ENCODE measurements at regions not wholly inside any gene's neighbourhood (a gene's known extent, or its start where the extent isn't known, plus 50 kb on each side); places are given as distances from the start of the nearest gene placed in this dataset.
"Not testable (repeated sequence)": the region's sequence is repeated elsewhere in the genome, so short reads cannot be mapped to it uniquely, and the experiment has no call there.

- Histone ChIP-seq H3K4me1 (ENCODE audit: insufficient read depth, low read length) (no peaks in the 10 kb centered on the region), H3K27ac (ENCODE audit: low read depth, low read length) (no peak overlapping the region), H3K4me3 (ENCODE audit: insufficient read depth, low read length) (no peak overlapping the region), H4K20me1 (ENCODE audit: insufficient read depth, low read length) (no peaks in the 10 kb centered on the region), H3K27me3 (ENCODE audit: insufficient read depth, low read length) (no peaks in the 10 kb centered on the region), H3K4me2 (ENCODE audit: insufficient read depth, low read length) (no peak overlapping the region), H3K9me3 (ENCODE audit: low read depth, low read length) (no peaks in the 10 kb centered on the region), H3K36me3 (ENCODE audit: insufficient read depth, low read length) (no peaks in the 10 kb centered on the region), H2AFZ (ENCODE audit: low read length) (no peak overlapping the region), H3K79me2 (ENCODE audit: insufficient read depth, low read length) (no peaks in the 10 kb centered on the region)
- no peak for DNase-seq (ENCODE audit: insufficient read length, low spot score, missing footprints)
- TF ChIP-seq CTCF (IDR thresholded peaks at IDR 0.05; ENCODE audit: extremely low read depth, low read depth, low read length), result no peak
Measured at GRCh38 chr13:34733721-34734120, 208.3 kb upstream of the NBEA start.

GRCh38 chr13:34734932-34735331 lies 207.1 kb upstream of the NBEA start:
- Histone ChIP-seq H3K9me3 (ENCODE audit: low read depth, low read length) (no peaks in the 10 kb centered on the region), H3K4me2 (ENCODE audit: insufficient read depth, low read length) (no peak overlapping the region), H3K4me1 (ENCODE audit: insufficient read depth, low read length) (no peaks in the 10 kb centered on the region), H3K4me3 (ENCODE audit: insufficient read depth, low read length) (no peak overlapping the region), H4K20me1 (ENCODE audit: insufficient read depth, low read length) (no peaks in the 10 kb centered on the region), H3K79me2 (ENCODE audit: insufficient read depth, low read length) (no peaks in the 10 kb centered on the region), H3K27ac (ENCODE audit: low read depth, low read length) (no peak overlapping the region), H3K27me3 (ENCODE audit: insufficient read depth, low read length) (no peaks in the 10 kb centered on the region), H3K36me3 (ENCODE audit: insufficient read depth, low read length) (no peaks in the 10 kb centered on the region), H2AFZ (ENCODE audit: low read length) (no peak overlapping the region)
- DNase-seq (ENCODE audit: insufficient read length, low spot score, missing footprints), result no peak
- no peak for TF ChIP-seq CTCF (IDR thresholded peaks at IDR 0.05; ENCODE audit: extremely low read depth, low read depth, low read length)

- no peak for TF ChIP-seq CTCF (IDR thresholded peaks at IDR 0.05; ENCODE audit: extremely low read depth, low read depth, low read length)
- Histone ChIP-seq H3K4me3 (ENCODE audit: insufficient read depth, low read length) (no peak overlapping the region), H2AFZ (ENCODE audit: low read length) (no peak overlapping the region), H3K79me2 (ENCODE audit: insufficient read depth, low read length) (no peaks in the 10 kb centered on the region), H3K4me1 (ENCODE audit: insufficient read depth, low read length) (no peaks in the 10 kb centered on the region), H3K27me3 (ENCODE audit: insufficient read depth, low read length) (no peaks in the 10 kb centered on the region), H3K36me3 (ENCODE audit: insufficient read depth, low read length) (no peaks in the 10 kb centered on the region), H3K27ac (ENCODE audit: low read depth, low read length) (no peak overlapping the region), H3K9me3 (ENCODE audit: low read depth, low read length) (no peaks in the 10 kb centered on the region), H3K4me2 (ENCODE audit: insufficient read depth, low read length) (no peak overlapping the region), H4K20me1 (ENCODE audit: insufficient read depth, low read length) (no peaks in the 10 kb centered on the region)
- no peak for DNase-seq (ENCODE audit: insufficient read length, low spot score, missing footprints)
Measured at GRCh38 chr13:34738254-34738992, 203.6 kb upstream of the NBEA start.

- not testable (repeated sequence) for H2AFZ ChIP-seq (ENCODE audit: low read length); H3K4me1 ChIP-seq (ENCODE audit: insufficient read depth, low read length); H3K27ac ChIP-seq (ENCODE audit: low read depth, low read length); H3K4me2 ChIP-seq (ENCODE audit: insufficient read depth, low read length); H3K4me3 ChIP-seq (ENCODE audit: insufficient read depth, low read length); H3K9me3 ChIP-seq (ENCODE audit: low read depth, low read length); H3K79me2 ChIP-seq (ENCODE audit: insufficient read depth, low read length); DNase-seq (ENCODE audit: insufficient read length, low spot score, missing footprints); H3K27me3 ChIP-seq (ENCODE audit: insufficient read depth, low read length); H4K20me1 ChIP-seq (ENCODE audit: insufficient read depth, low read length); H3K36me3 ChIP-seq (ENCODE audit: insufficient read depth, low read length)
Measured at GRCh38 chr13:34747056-34747455, 195.0 kb upstream of the NBEA start.
